Smooth muscle cell of the brain vasculature (primary cell): ENCODE measurements at regions not wholly inside any gene's neighbourhood (a gene's known extent, or its start where the extent isn't known, plus 50 kb on each side); places are given as distances from the start of the nearest gene placed in this dataset.
"Not testable (repeated sequence)": the region's sequence is repeated elsewhere in the genome, so short reads cannot be mapped to it uniquely, and the experiment has no call there.

Experiments
- DNase-seq: peaks from one replicate; pipeline ENCODE4 v3.0.0-alpha.2; 2012; ENCODE audit warnings: low read depth, low spot score

GRCh38 chr7:79553811-79554555, 100.5 kb upstream of the MAGI2 start:
- DNase-seq: no peak

GRCh38 chr7:79552463-79552862, 99.0 kb upstream of the MAGI2 start:
- no peak for DNase-seq

- DNase-seq: no peak
Observed at GRCh38 chr7:79548727-79549126, 95.3 kb upstream of the MAGI2 start.

GRCh38 chr7:79547132-79547531, 93.7 kb upstream of the MAGI2 start:
- no peak for DNase-seq

- DNase-seq: no peak
Observed at GRCh38 chr7:79540592-79540991, 87.1 kb upstream of the MAGI2 start.

GRCh38 chr7:79534128-79534527, 80.7 kb upstream of the MAGI2 start:
- no peak for DNase-seq

- no peak for DNase-seq
Observed at GRCh38 chr7:79531905-79532664, 78.6 kb upstream of the MAGI2 start.

GRCh38 chr7:79531116-79531515, 77.6 kb upstream of the MAGI2 start:
- no peak for DNase-seq

- DNase-seq: no peak
Observed at GRCh38 chr7:79529881-79530235, 76.4 kb upstream of the MAGI2 start.

- no peak for DNase-seq
Observed at GRCh38 chr7:79529214-79529880, 75.9 kb upstream of the MAGI2 start.

- no peak for DNase-seq
Observed at GRCh38 chr7:79528421-79528820, 75.0 kb upstream of the MAGI2 start.

GRCh38 chr7:79524048-79524447, 70.6 kb upstream of the MAGI2 start:
- DNase-seq: no peak

- no peak for DNase-seq
Observed at GRCh38 chr7:79523436-79523835, 70.0 kb upstream of the MAGI2 start.

GRCh38 chr7:79520543-79520942, 67.1 kb upstream of the MAGI2 start:
- no peak for DNase-seq

GRCh38 chr7:79515358-79515757, 61.9 kb upstream of the MAGI2 start:
- DNase-seq: no peak

GRCh38 chr7:79513261-79513660, 59.8 kb upstream of the MAGI2 start:
- no peak for DNase-seq

- DNase-seq: no peak
Observed at GRCh38 chr7:79512261-79512660, 58.8 kb upstream of the MAGI2 start.

- not testable (repeated sequence) for DNase-seq
Observed at GRCh38 chr7:79511056-79511455, 57.6 kb upstream of the MAGI2 start.

GRCh38 chr7:79507131-79507530, 53.7 kb upstream of the MAGI2 start:
- DNase-seq: no peak

GRCh38 chr7:79506481-79506880, 53.0 kb upstream of the MAGI2 start:
- no peak for DNase-seq

GRCh38 chr7:79504607-79505389, 51.3 kb upstream of the MAGI2 start:
- DNase-seq: peak; percentile 12
